ENCODE measurements at regions not wholly inside any gene's neighbourhood (a gene's known extent, or its start where the extent isn't known, plus 50 kb on each side); places are given as distances from the start of the nearest gene placed in this dataset.
A peak's percentile ranks its signal among the peaks of the same experiment; 100 is the strongest.

DNA sequence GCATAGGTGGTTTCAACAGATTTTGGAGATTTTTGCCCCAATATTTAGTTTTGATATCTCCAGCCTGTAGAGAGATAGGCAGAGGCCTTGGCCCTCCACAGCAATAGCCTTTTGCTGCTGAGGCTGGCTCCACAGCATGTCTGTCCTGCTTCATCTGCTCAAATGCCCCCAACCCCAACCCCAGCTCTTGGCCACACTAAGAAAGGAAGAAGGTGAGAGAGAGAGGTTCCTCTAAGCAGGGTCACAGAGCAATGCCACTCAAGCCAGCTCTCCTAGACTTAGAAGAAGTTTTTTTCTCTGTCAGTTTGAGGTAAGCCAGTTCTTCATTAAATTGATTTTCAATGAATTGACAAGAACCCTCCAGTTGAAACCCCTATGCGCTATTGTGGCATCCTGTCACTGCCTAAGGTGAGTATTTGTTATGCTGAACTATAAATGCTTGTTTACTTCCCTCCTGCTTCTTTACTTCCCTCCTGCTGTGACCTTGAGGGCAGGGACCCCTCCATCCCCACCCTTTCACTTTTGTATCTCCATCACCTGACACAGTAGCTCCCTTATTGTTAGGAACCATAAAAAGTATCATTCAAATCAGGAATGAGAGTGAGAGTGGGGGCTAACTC lies 366.2 kb upstream of the CNR1 start:
- Histone ChIP-seq H3K79me2 (ENCODE audit: control insufficient read depth, insufficient read depth, low read length) (no peaks in the 10 kb centered on the region), H3K36me3 (ENCODE audit: control insufficient read depth, insufficient read depth, low read length) (no peaks in the 10 kb centered on the region), H3K27ac (ENCODE audit: low read depth, low read length) (no peak overlapping the region), H3K27me3 (ENCODE audit: insufficient read depth, low read length, poor library complexity) (no peaks in the 10 kb centered on the region), H3K4me2 (ENCODE audit: low read length) (no peak overlapping the region), H3K4ac (ENCODE audit: low read depth, low read length) (no peak overlapping the region), H4K5ac (ENCODE audit: low read length) (no peak overlapping the region), H2BK15ac (replicated peaks; ENCODE audit: low read depth) (no peak overlapping the region), H3K4me1 (ENCODE audit: control insufficient read depth, low read depth, low read length) (no peaks in the 10 kb centered on the region), H2BK120ac (ENCODE audit: low read depth, low read length) (no peak overlapping the region), H3K4me3 (ENCODE audit: low read length) (no peak overlapping the region), H4K8ac (ENCODE audit: low read depth, low read length) (no peak overlapping the region), H2BK5ac (ENCODE audit: low read length) (no peak overlapping the region), H3K9ac (ENCODE audit: low read length) (no peak overlapping the region), H3K23ac (ENCODE audit: low read length) (no peak overlapping the region), H3K18ac (ENCODE audit: low read length) (no peak overlapping the region), H3K79me1 (ENCODE audit: low read length) (no peaks in the 10 kb centered on the region), H2AK5ac (ENCODE audit: low read length) (no peak overlapping the region), H3K56ac (ENCODE audit: low read length) (no peak overlapping the region)
- no peak for DNase-seq
- no CpG with 5 or more reads among the region's 1 CpG for WGBS (ENCODE audit: extremely low coverage, insufficient coverage, low lambda C conversion rate)

DNA sequence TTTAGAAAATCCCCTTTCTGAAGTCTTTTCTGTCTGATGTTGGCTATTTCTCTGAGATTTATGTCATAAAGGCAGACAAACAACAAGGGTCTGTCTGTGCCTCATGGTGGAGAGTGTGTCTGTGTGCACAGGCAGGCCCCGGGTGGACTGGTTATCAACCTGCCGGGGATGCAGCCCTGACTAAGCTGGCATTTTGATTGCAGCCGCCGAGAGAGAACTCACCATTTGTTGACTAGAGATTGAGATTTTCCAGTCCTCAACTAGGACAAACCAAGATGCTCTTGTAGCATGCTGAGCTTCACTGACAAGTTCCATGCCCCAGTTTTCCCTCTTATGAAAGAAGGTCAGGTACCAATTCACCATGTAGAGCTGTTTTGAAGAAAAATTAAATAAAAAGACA lies 363.6 kb upstream of the CNR1 start:
- no peak overlapping the region for H2BK15ac ChIP-seq (replicated peaks; ENCODE audit: low read depth)
- no peak for DNase-seq
- WGBS (ENCODE audit: extremely low coverage, insufficient coverage, low lambda C conversion rate) = no CpG with 5 or more reads among the region's 4 CpGs
- no peak overlapping the region for H3K9ac ChIP-seq (ENCODE audit: low read length)
- no peak overlapping the region for H3K23ac ChIP-seq (ENCODE audit: low read length)
- no peak overlapping the region for H2AK5ac ChIP-seq (ENCODE audit: low read length)
- H2BK5ac ChIP-seq (ENCODE audit: low read length) = no peak overlapping the region
- H4K5ac ChIP-seq (ENCODE audit: low read length) = no peak overlapping the region
- no peak overlapping the region for H3K27ac ChIP-seq (ENCODE audit: low read depth, low read length)
- H3K36me3 ChIP-seq (ENCODE audit: control insufficient read depth, insufficient read depth, low read length) = no peaks in the 10 kb centered on the region
- no peak overlapping the region for H3K4ac ChIP-seq (ENCODE audit: low read depth, low read length)
- H3K18ac ChIP-seq (ENCODE audit: low read length) = no peak overlapping the region
- no peak overlapping the region for H2BK120ac ChIP-seq (ENCODE audit: low read depth, low read length)
- H3K4me3 ChIP-seq (ENCODE audit: low read length) = no peak overlapping the region
- no peaks in the 10 kb centered on the region for H3K27me3 ChIP-seq (ENCODE audit: insufficient read depth, low read length, poor library complexity)
- no peaks in the 10 kb centered on the region for H3K79me1 ChIP-seq (ENCODE audit: low read length)
- no peaks in the 10 kb centered on the region for H3K4me1 ChIP-seq (ENCODE audit: control insufficient read depth, low read depth, low read length)
- H3K4me2 ChIP-seq (ENCODE audit: low read length) = no peak overlapping the region
- H3K79me2 ChIP-seq (ENCODE audit: control insufficient read depth, insufficient read depth, low read length) = no peaks in the 10 kb centered on the region
- no peak overlapping the region for H4K8ac ChIP-seq (ENCODE audit: low read depth, low read length)
- H3K56ac ChIP-seq (ENCODE audit: low read length) = no peak overlapping the region

DNA sequence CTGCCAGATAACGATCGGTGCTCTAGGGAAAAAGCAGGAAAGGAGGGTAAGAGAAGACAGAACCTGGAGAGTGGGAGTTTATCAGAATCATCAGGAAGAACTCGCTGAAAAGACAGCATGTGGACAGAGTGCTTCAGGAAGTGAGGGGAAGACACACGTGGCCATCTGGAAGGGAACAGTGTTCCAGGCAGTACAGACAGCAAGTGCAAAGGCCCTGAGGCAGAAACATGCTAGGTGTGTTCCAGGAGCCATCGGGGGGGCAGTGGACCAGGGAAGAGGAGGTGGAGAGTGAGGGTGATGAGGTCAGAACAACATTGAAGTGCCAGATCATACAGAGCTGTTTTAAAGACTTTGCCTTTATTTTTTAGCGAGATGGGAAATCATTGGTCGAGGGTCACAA lies 354.3 kb upstream of the CNR1 start:
- no peaks in the 10 kb centered on the region for H3K27me3 ChIP-seq (ENCODE audit: insufficient read depth, low read length, poor library complexity)
- no peak overlapping the region for H3K4ac ChIP-seq (ENCODE audit: low read depth, low read length)
- H3K4me1 ChIP-seq (ENCODE audit: control insufficient read depth, low read depth, low read length) = no peaks in the 10 kb centered on the region
- H3K79me2 ChIP-seq (ENCODE audit: control insufficient read depth, insufficient read depth, low read length) = no peaks in the 10 kb centered on the region
- no peak overlapping the region for H3K56ac ChIP-seq (ENCODE audit: low read length)
- no peak overlapping the region for H2BK120ac ChIP-seq (ENCODE audit: low read depth, low read length)
- H3K27ac ChIP-seq (ENCODE audit: low read depth, low read length) = no peak overlapping the region
- H2BK15ac ChIP-seq (replicated peaks; ENCODE audit: low read depth) = no peak overlapping the region
- H4K5ac ChIP-seq (ENCODE audit: low read length) = no peak overlapping the region
- no peak overlapping the region for H3K23ac ChIP-seq (ENCODE audit: low read length)
- H2BK5ac ChIP-seq (ENCODE audit: low read length) = no peak overlapping the region
- no peak overlapping the region for H3K4me3 ChIP-seq (ENCODE audit: low read length)
- H2AK5ac ChIP-seq (ENCODE audit: low read length) = no peak overlapping the region
- no CpG with 5 or more reads among the region's 7 CpGs for WGBS (ENCODE audit: extremely low coverage, insufficient coverage, low lambda C conversion rate)
- DNase-seq = no peak
- H3K9ac ChIP-seq (ENCODE audit: low read length) = no peak overlapping the region
- no peak overlapping the region for H3K4me2 ChIP-seq (ENCODE audit: low read length)
- no peaks in the 10 kb centered on the region for H3K36me3 ChIP-seq (ENCODE audit: control insufficient read depth, insufficient read depth, low read length)
- H3K18ac ChIP-seq (ENCODE audit: low read length) = no peak overlapping the region
- H3K79me1 ChIP-seq (ENCODE audit: low read length) = no peaks in the 10 kb centered on the region
- no peak overlapping the region for H4K8ac ChIP-seq (ENCODE audit: low read depth, low read length)

DNA sequence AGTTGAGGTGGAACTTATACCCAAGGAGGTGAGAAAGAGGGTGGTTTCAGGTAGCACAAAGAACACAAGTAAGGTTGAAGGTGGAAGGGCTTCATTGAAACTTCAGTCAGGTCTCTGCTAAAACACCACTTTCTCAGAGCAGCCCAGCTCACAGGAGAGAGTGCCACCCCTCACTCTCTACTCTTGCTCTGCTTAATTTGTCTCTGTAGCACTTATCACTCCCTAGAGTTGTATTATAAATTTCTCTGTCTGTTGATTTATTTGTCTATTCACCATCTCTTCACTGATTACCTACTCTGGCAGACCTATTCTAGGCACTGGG lies 353.8 kb upstream of the CNR1 start:
- H2AK5ac ChIP-seq (ENCODE audit: low read length) = no peak overlapping the region
- no peak for DNase-seq
- H3K79me2 ChIP-seq (ENCODE audit: control insufficient read depth, insufficient read depth, low read length) = no peaks in the 10 kb centered on the region
- H3K27ac ChIP-seq (ENCODE audit: low read depth, low read length) = no peak overlapping the region
- no peak overlapping the region for H3K9ac ChIP-seq (ENCODE audit: low read length)
- no peak overlapping the region for H3K23ac ChIP-seq (ENCODE audit: low read length)
- H2BK15ac ChIP-seq (replicated peaks; ENCODE audit: low read depth) = no peak overlapping the region
- H2BK120ac ChIP-seq (ENCODE audit: low read depth, low read length) = no peak overlapping the region
- H3K4me1 ChIP-seq (ENCODE audit: control insufficient read depth, low read depth, low read length) = no peaks in the 10 kb centered on the region
- no peak overlapping the region for H3K4ac ChIP-seq (ENCODE audit: low read depth, low read length)
- no peaks in the 10 kb centered on the region for H3K27me3 ChIP-seq (ENCODE audit: insufficient read depth, low read length, poor library complexity)
- H3K79me1 ChIP-seq (ENCODE audit: low read length) = no peaks in the 10 kb centered on the region
- H3K4me3 ChIP-seq (ENCODE audit: low read length) = no peak overlapping the region
- H4K5ac ChIP-seq (ENCODE audit: low read length) = no peak overlapping the region
- H3K36me3 ChIP-seq (ENCODE audit: control insufficient read depth, insufficient read depth, low read length) = no peaks in the 10 kb centered on the region
- H2BK5ac ChIP-seq (ENCODE audit: low read length) = no peak overlapping the region
- H3K56ac ChIP-seq (ENCODE audit: low read length) = no peak overlapping the region
- H3K18ac ChIP-seq (ENCODE audit: low read length) = no peak overlapping the region
- H4K8ac ChIP-seq (ENCODE audit: low read depth, low read length) = no peak overlapping the region
- no peak overlapping the region for H3K4me2 ChIP-seq (ENCODE audit: low read length)

DNA sequence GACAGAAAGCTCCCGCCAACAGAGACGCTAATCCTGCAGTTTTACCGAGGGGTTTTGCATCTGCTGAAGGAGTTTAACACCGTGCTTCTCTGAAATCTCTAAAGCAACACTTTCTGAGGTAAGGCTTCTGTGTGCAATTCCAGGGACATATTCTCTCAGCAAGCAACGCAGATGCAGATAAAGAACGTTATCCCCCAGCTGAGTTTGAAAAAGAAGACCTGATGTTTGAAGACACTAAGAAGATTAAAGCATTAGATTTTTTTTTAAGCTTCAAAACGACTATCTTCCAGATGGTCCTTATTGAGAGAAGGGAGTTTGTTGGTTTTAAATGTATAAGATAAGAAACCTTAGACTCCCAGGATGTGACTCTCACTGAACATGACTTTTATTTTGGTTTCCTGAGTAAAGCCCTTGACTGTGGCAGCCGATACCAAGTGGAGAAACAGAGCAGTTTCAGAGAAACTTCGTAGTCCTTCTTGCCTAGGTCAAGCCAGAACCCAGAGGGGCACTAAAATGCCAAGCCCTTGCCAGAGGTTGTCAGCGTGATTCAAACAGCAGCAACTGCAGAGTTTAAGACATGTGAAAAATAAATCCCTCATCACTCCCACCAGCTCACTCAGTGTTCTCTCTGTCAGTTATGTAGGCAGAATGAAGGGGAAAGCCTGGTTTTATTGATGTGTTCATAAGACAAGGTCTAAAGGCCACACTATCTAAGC lies 353.3 kb upstream of the CNR1 start:
- no peaks in the 10 kb centered on the region for H3K36me3 ChIP-seq (ENCODE audit: control insufficient read depth, insufficient read depth, low read length)
- H3K79me1 ChIP-seq (ENCODE audit: low read length) = no peaks in the 10 kb centered on the region
- no CpG with 5 or more reads among the region's 10 CpGs for WGBS (ENCODE audit: extremely low coverage, insufficient coverage, low lambda C conversion rate)
- no peaks in the 10 kb centered on the region for H3K27me3 ChIP-seq (ENCODE audit: insufficient read depth, low read length, poor library complexity)
- H3K23ac ChIP-seq (ENCODE audit: low read length) = no peak overlapping the region
- no peak overlapping the region for H3K9ac ChIP-seq (ENCODE audit: low read length)
- no peak overlapping the region for H3K4me3 ChIP-seq (ENCODE audit: low read length)
- no peak overlapping the region for H4K5ac ChIP-seq (ENCODE audit: low read length)
- peak; percentile 13 for DNase-seq
- no peak overlapping the region for H3K27ac ChIP-seq (ENCODE audit: low read depth, low read length)
- no peak overlapping the region for H3K4me2 ChIP-seq (ENCODE audit: low read length)
- H2BK5ac ChIP-seq (ENCODE audit: low read length) = no peak overlapping the region
- no peak overlapping the region for H2AK5ac ChIP-seq (ENCODE audit: low read length)
- no peak overlapping the region for H3K56ac ChIP-seq (ENCODE audit: low read length)
- no peak overlapping the region for H4K8ac ChIP-seq (ENCODE audit: low read depth, low read length)
- H2BK15ac ChIP-seq (replicated peaks; ENCODE audit: low read depth) = no peak overlapping the region
- no peak overlapping the region for H3K4ac ChIP-seq (ENCODE audit: low read depth, low read length)
- H3K18ac ChIP-seq (ENCODE audit: low read length) = no peak overlapping the region
- H2BK120ac ChIP-seq (ENCODE audit: low read depth, low read length) = no peak overlapping the region
- H3K4me1 ChIP-seq (ENCODE audit: control insufficient read depth, low read depth, low read length) = no peaks in the 10 kb centered on the region
- H3K79me2 ChIP-seq (ENCODE audit: control insufficient read depth, insufficient read depth, low read length) = no peaks in the 10 kb centered on the region

DNA sequence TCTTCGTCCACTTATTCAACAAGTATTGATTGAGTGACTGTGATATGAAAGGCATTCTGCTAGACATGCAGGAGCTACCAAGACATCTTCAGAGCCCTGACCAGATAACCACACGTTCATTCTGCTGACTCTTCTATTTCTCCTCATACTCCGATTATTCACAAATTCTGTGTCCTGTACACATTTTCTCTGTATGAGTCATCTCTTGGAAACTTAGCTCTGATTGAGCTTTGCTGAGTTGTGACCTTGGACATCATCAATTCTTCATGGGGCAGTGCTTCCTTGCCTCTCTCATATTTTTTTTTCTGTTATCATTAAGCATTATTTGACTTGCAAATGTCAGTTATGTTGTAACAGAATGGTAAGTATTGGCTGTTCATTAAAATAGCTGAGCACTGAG lies 351.6 kb upstream of the CNR1 start:
- no peak overlapping the region for H3K56ac ChIP-seq (ENCODE audit: low read length)
- WGBS (ENCODE audit: extremely low coverage, insufficient coverage, low lambda C conversion rate) = no CpG with 5 or more reads among the region's 3 CpGs
- no peak overlapping the region for H4K5ac ChIP-seq (ENCODE audit: low read length)
- no peaks in the 10 kb centered on the region for H3K79me1 ChIP-seq (ENCODE audit: low read length)
- no peak overlapping the region for H2BK120ac ChIP-seq (ENCODE audit: low read depth, low read length)
- no peak overlapping the region for H3K9ac ChIP-seq (ENCODE audit: low read length)
- no peaks in the 10 kb centered on the region for H3K36me3 ChIP-seq (ENCODE audit: control insufficient read depth, insufficient read depth, low read length)
- no peak overlapping the region for H3K4me2 ChIP-seq (ENCODE audit: low read length)
- no peak overlapping the region for H3K18ac ChIP-seq (ENCODE audit: low read length)
- H3K23ac ChIP-seq (ENCODE audit: low read length) = peak overlapping the region; percentile 30
- no peak overlapping the region for H2AK5ac ChIP-seq (ENCODE audit: low read length)
- DNase-seq = no peak
- no peak overlapping the region for H2BK5ac ChIP-seq (ENCODE audit: low read length)
- H2BK15ac ChIP-seq (replicated peaks; ENCODE audit: low read depth) = no peak overlapping the region
- H3K79me2 ChIP-seq (ENCODE audit: control insufficient read depth, insufficient read depth, low read length) = no peaks in the 10 kb centered on the region
- no peaks in the 10 kb centered on the region for H3K27me3 ChIP-seq (ENCODE audit: insufficient read depth, low read length, poor library complexity)
- no peak overlapping the region for H3K4ac ChIP-seq (ENCODE audit: low read depth, low read length)
- no peak overlapping the region for H4K8ac ChIP-seq (ENCODE audit: low read depth, low read length)
- H3K4me3 ChIP-seq (ENCODE audit: low read length) = no peak overlapping the region
- no peak overlapping the region for H3K27ac ChIP-seq (ENCODE audit: low read depth, low read length)
- no peaks in the 10 kb centered on the region for H3K4me1 ChIP-seq (ENCODE audit: control insufficient read depth, low read depth, low read length)
